ENCODE measurements at regions not wholly inside any gene's neighbourhood (a gene's known extent, or its start where the extent isn't known, plus 50 kb on each side); places are given as distances from the start of the nearest gene placed in this dataset.

DNA sequence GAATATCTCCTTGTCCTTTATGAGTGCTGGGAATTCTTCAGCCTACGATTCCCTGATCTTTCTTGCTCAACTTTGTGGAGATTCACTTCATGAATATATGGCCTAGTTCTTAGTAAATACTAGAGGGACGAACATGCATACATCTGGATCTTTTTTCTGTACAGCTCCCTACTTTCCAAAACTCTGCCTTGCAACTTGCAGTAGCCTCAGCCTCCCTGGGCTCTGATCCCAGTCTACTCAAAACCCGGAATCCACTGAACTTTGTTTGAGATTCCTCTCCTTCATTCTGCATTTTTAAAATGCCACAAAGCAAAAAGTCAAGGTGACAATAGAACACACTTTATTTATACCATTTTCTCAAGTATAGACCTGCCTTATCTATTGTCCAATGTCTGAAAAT lies 50.0 kb upstream of the PCDH7 start:
- intact Hi-C loops (cut with DNase I, micrococcal nuclease), result no loop called here
- ATAC-seq (no peak), DNase-seq (no peak)
- TF ChIP-seq, protein P1, sequence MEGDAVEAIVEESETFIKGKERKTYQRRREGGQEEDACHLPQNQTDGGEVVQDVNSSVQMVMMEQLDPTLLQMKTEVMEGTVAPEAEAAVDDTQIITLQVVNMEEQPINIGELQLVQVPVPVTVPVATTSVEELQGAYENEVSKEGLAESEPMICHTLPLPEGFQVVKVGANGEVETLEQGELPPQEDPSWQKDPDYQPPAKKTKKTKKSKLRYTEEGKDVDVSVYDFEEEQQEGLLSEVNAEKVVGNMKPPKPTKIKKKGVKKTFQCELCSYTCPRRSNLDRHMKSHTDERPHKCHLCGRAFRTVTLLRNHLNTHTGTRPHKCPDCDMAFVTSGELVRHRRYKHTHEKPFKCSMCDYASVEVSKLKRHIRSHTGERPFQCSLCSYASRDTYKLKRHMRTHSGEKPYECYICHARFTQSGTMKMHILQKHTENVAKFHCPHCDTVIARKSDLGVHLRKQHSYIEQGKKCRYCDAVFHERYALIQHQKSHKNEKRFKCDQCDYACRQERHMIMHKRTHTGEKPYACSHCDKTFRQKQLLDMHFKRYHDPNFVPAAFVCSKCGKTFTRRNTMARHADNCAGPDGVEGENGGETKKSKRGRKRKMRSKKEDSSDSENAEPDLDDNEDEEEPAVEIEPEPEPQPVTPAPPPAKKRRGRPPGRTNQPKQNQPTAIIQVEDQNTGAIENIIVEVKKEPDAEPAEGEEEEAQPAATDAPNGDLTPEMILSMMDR (IDR thresholded peaks at IDR 0.05), result no peak
- H3K36me3 ChIP-seq (ENCODE audit: low read depth), result no peaks in the 10 kb centered on the region
- H3K4me1 ChIP-seq (ENCODE audit: low read depth), result no peaks in the 10 kb centered on the region
- H3K4me3 ChIP-seq, result no peak overlapping the region
- H3K9me3 ChIP-seq, result no peaks in the 10 kb centered on the region
